H9 (cell line): ENCODE measurements at regions not wholly inside any gene's neighbourhood (a gene's known extent, or its start where the extent isn't known, plus 50 kb on each side); places are given as distances from the start of the nearest gene placed in this dataset.

ENCODE experiments used
- DNase-seq: peaks from one replicate; pipeline ENCODE4 v3.0.0-alpha.2; 2017
- H2AFZ ChIP-seq: one replicate; pipeline ENCODE4 v1.6.1; 2013; ENCODE audit warnings: mild to moderate bottlenecking, low read length, control low read depth, moderate library complexity
- H2AK5ac ChIP-seq: 2 replicates; pipeline ENCODE4 v1.6.1; 2013; ENCODE audit warnings: low read length, control low read depth, mixed read lengths; ENCODE audit not compliant: insufficient read length
- H2BK120ac ChIP-seq: one replicate; pipeline ENCODE4 v1.6.1; 2013; ENCODE audit warnings: low read depth, mild to moderate bottlenecking, low read length, control low read depth, inconsistent platforms; ENCODE audit not compliant: poor library complexity, severe bottlenecking
- H2BK12ac ChIP-seq: 2 replicates; pipeline ENCODE4 v1.6.1; 2013; ENCODE audit warnings: low read length, control low read depth, mixed read lengths, low read depth; ENCODE audit not compliant: insufficient read length
- H2BK15ac ChIP-seq: 2 replicates; pipeline ENCODE4 v1.6.1; 2013; ENCODE audit warnings: low read depth, low read length, control low read depth
- H2BK20ac ChIP-seq: one replicate; pipeline ENCODE4 v1.6.1; 2013; ENCODE audit warnings: low read depth, mild to moderate bottlenecking, low read length, control low read depth, inconsistent platforms; ENCODE audit not compliant: poor library complexity, severe bottlenecking
- H2BK5ac ChIP-seq: 2 replicates; pipeline ENCODE4 v1.6.1; 2013; ENCODE audit warnings: low read length, control low read depth, mixed read lengths; ENCODE audit not compliant: insufficient read length
- H3K14ac ChIP-seq: 2 replicates; pipeline ENCODE4 v1.6.1; 2013; ENCODE audit warnings: low read length, control low read depth; ENCODE audit not compliant: insufficient read depth
- H3K18ac ChIP-seq: 2 replicates; pipeline ENCODE4 v1.6.1; 2013; ENCODE audit warnings: low read depth, mild to moderate bottlenecking, mixed read lengths, low read length, control low read depth; ENCODE audit not compliant: insufficient read length
- H3K23ac ChIP-seq: 2 replicates; pipeline ENCODE4 v1.6.1; 2013; ENCODE audit warnings: low read length, control low read depth, mixed read lengths, low read depth; ENCODE audit not compliant: insufficient read length
- H3K23me2 ChIP-seq: 2 replicates; pipeline ENCODE4 v1.6.1; 2013; ENCODE audit warnings: low read depth, mild to moderate bottlenecking, mixed read lengths, low read length, control low read depth; ENCODE audit not compliant: insufficient read length, poor library complexity, severe bottlenecking
- H3K27ac ChIP-seq: 2 replicates; pipeline ENCODE4 v1.5.1; 2013; ENCODE audit warnings: low read length, control low read depth, mixed read lengths, low read depth; ENCODE audit not compliant: insufficient read length
- H3K27me3 ChIP-seq: 2 replicates; pipeline ENCODE4 v1.6.1; 2013; ENCODE audit warnings: low read length, control low read depth, inconsistent platforms; ENCODE audit not compliant: insufficient read depth
- H3K4ac ChIP-seq: 2 replicates; pipeline ENCODE4 v1.6.1; 2013; ENCODE audit warnings: low read depth, mild to moderate bottlenecking, control low read depth, inconsistent platforms, low read length, moderate library complexity
- H3K4me1 ChIP-seq: 2 replicates; pipeline ENCODE4 v1.6.1; 2013; ENCODE audit warnings: low read length, control low read depth, inconsistent platforms; ENCODE audit not compliant: insufficient read depth
- H3K4me2 ChIP-seq: 2 replicates; pipeline ENCODE4 v1.6.1; 2013; ENCODE audit warnings: low read length, control low read depth, mixed read lengths; ENCODE audit not compliant: insufficient read length, insufficient read depth
- H3K56ac ChIP-seq: 2 replicates; pipeline ENCODE4 v1.6.1; 2013; ENCODE audit warnings: low read depth, mild to moderate bottlenecking, mixed read lengths, low read length, control low read depth; ENCODE audit not compliant: insufficient read length
- H3K79me1 ChIP-seq: 2 replicates; pipeline ENCODE4 v1.6.1; 2013; ENCODE audit warnings: low read depth, mild to moderate bottlenecking, moderate library complexity, low read length, control low read depth, inconsistent platforms; ENCODE audit not compliant: insufficient read depth, poor library complexity, severe bottlenecking
- H3K79me2 ChIP-seq: 2 replicates; pipeline ENCODE4 v1.6.1; 2013; ENCODE audit warnings: low read length, control low read depth, inconsistent platforms; ENCODE audit not compliant: insufficient read depth
- H3K9ac ChIP-seq: 2 replicates; pipeline ENCODE4 v1.6.1; 2013; ENCODE audit warnings: low read length, control low read depth, mixed read lengths; ENCODE audit not compliant: insufficient read length; ENCODE audit errors: extremely low read depth
- H3K9me3 ChIP-seq: one replicate; pipeline ENCODE4 v1.6.1; 2013; ENCODE audit warnings: low read depth, low read length, inconsistent platforms; ENCODE audit not compliant: control insufficient read depth
- H3T11ph ChIP-seq: one replicate; pipeline ENCODE4 v1.6.1; 2013; ENCODE audit warnings: mild to moderate bottlenecking, low read length, control low read depth, inconsistent platforms
- H4K20me1 ChIP-seq: one replicate; pipeline ENCODE4 v1.6.1; 2013; ENCODE audit not compliant: control insufficient read depth, insufficient read length, insufficient read depth
- H4K5ac ChIP-seq: 2 replicates; pipeline ENCODE4 v1.6.1; 2013; ENCODE audit warnings: low read depth, mild to moderate bottlenecking, mixed read lengths, low read length, control low read depth; ENCODE audit not compliant: insufficient read length
- H4K8ac ChIP-seq: replicated peaks from 2 replicates; pipeline ENCODE4 v1.6.1; 2013; ENCODE audit warnings: low read length, control low read depth, mixed read lengths, low read depth; ENCODE audit not compliant: insufficient read length
- H4K91ac ChIP-seq: 2 replicates; pipeline ENCODE4 v1.6.1; 2013; ENCODE audit warnings: low read depth, mild to moderate bottlenecking, moderate library complexity, mixed read lengths, low read length, control low read depth; ENCODE audit not compliant: insufficient read length
- H3K27ac Mint-ChIP-seq, 3 experiments: 2 replicates in 2 of 3; 3 replicates in 1 of 3; pipeline ENCODE4 v1.8.0; 2020 to 2021; ENCODE audit warnings: mixed read lengths in 3 of 3, mild to moderate bottlenecking in 1 of 3, moderate library complexity in 1 of 3
- H3K27me3 Mint-ChIP-seq: 2 replicates; pipeline ENCODE4 v1.8.0; 2021; ENCODE audit warnings: low read depth, mild to moderate bottlenecking, moderate library complexity, mixed read lengths
- H3K36me3 Mint-ChIP-seq, 3 experiments: 2 replicates in 2 of 3; 3 replicates in 1 of 3; pipeline ENCODE4 v1.8.0; 2020 to 2021; ENCODE audit warnings: low read depth in 3 of 3, mixed read lengths in 3 of 3; ENCODE audit not compliant: insufficient read depth in 1 of 3
- H3K4me1 Mint-ChIP-seq, 2 experiments: 2 replicates each; pipeline ENCODE4 v1.8.0; 2020; ENCODE audit warnings: mixed read lengths in 2 of 2
- H3K4me3 Mint-ChIP-seq, 2 experiments: 2 replicates in 1 of 2; 3 replicates in 1 of 2; pipeline ENCODE4 v1.8.0; 2020 to 2021; ENCODE audit warnings: mild to moderate bottlenecking in 2 of 2, mixed read lengths in 2 of 2, moderate library complexity in 1 of 2
- H3K9me3 Mint-ChIP-seq, 2 experiments: 2 replicates in 1 of 2; 3 replicates in 1 of 2; pipeline ENCODE4 v1.8.0; 2020; ENCODE audit warnings: mild to moderate bottlenecking in 2 of 2, mixed read lengths in 2 of 2, moderate library complexity in 1 of 2
- CTCF ChIP-seq: fragments of 200-600 bp; sonication (generic); conservative IDR thresholded peaks from 3 replicates; pipeline ENCODE4 v1.8.0; 2021; ENCODE audit warnings: antibody characterized with exemption, mild to moderate bottlenecking
- WGBS: extraction: QIAGEN DNeasy Blood & Tissue Kit; methylation state at CpG from one replicate; pipeline ENCODE4 v1.1.7; 2013; ENCODE audit warnings: missing lambda C conversion rate, low lambda C conversion rate, mixed read lengths; ENCODE audit not compliant: insufficient read length; ENCODE audit errors: extremely low coverage; 5-methylcytosine and 5-hydroxymethylcytosine counted together

- H4K8ac ChIP-seq, result no peak overlapping the region
- WGBS, result no CpG with 5 or more reads among the region's 2 CpGs
Measured at GRCh38 chr20:11776687-11777086, 141.0 kb upstream of the BTBD3 start.

More at GRCh38 chr20:11776687-11777086, 141.0 kb upstream of the BTBD3 start:
- Histone ChIP-seq H3K27ac (no peak overlapping the region), H3K14ac (no peak overlapping the region), H4K91ac (no peak overlapping the region), H4K5ac (no peak overlapping the region), H3K4me2 (no peak overlapping the region), H4K20me1 (no peaks in the 10 kb centered on the region), H3K9me3 (no peaks in the 10 kb centered on the region), H2AFZ (no peak overlapping the region), H2BK12ac (no peak overlapping the region), H3K79me1 (no peaks in the 10 kb centered on the region), H2BK15ac (no peak overlapping the region), H3T11ph (no peak overlapping the region), H3K9ac (no peak overlapping the region), H3K56ac (no peak overlapping the region), H3K4ac (no peak overlapping the region), H2BK20ac (no peak overlapping the region), H2BK5ac (no peak overlapping the region), H2BK120ac (no peak overlapping the region), H2AK5ac (no peak overlapping the region), H3K23me2 (no peaks in the 10 kb centered on the region), H3K79me2 (no peaks in the 10 kb centered on the region), H3K23ac (no peak overlapping the region), H3K18ac (no peak overlapping the region), H3K4me1 (no peaks in the 10 kb centered on the region; the same call in 1 of the 2 replicates), H3K27me3 (no peaks in the 10 kb centered on the region)
- no peaks in the 10 kb centered on the region; the same call in 1 of the 2 replicates for H3K27me3 Mint-ChIP-seq
- H3K4me3 Mint-ChIP-seq, result no peak overlapping the region
- H3K4me1 Mint-ChIP-seq, result peaks cover 18% of the 10 kb centered on the region in 2 experiments
- no peak for TF ChIP-seq CTCF
- H3K9me3 Mint-ChIP-seq, result peaks cover 0 to 3% of the 10 kb centered on the region in 2 experiments; a peak in 2 of 5 replicates
- no peak for DNase-seq
- H3K36me3 Mint-ChIP-seq, result no peaks in the 10 kb centered on the region; a peak in 1 of 7 replicates
- H3K27ac Mint-ChIP-seq, result no peak overlapping the region; a peak in 1 of 7 replicates
